ENCODE measurements at regions not wholly inside any gene's neighbourhood (a gene's known extent, or its start where the extent isn't known, plus 50 kb on each side); places are given as distances from the start of the nearest gene placed in this dataset.
A peak's percentile ranks its signal among the peaks of the same experiment; 100 is the strongest.

GRCh38 chr3:27560484-27561056 lies 76.4 kb upstream of the SLC4A7 start:
- no peak overlapping the region for H2AK5ac ChIP-seq (ENCODE audit: low read length, severe bottlenecking)
- H3K9me3 ChIP-seq (ENCODE audit: control insufficient read depth, low read length), result no peaks in the 10 kb centered on the region
- H3K36me3 ChIP-seq (ENCODE audit: control insufficient read depth in 1 of 2, insufficient read depth in 2 of 2, low read depth in 1 of 2, low read length in 2 of 2), result no peaks in the 10 kb centered on the region
- H2BK5ac ChIP-seq (ENCODE audit: low read depth, low read length, poor library complexity, severe bottlenecking), result no peak overlapping the region
- 79% methylated on average over 3 of the region's 11 CpGs for WGBS
- H3K4ac ChIP-seq (ENCODE audit: low read depth in 1 of 2, low read length in 2 of 2), result no peak overlapping the region
- no peak overlapping the region for H3K14ac ChIP-seq (ENCODE audit: low read length in 2 of 2)
- no peak overlapping the region for H2BK120ac ChIP-seq (ENCODE audit: low read depth, low read length)
- no peak for DNase-seq
- no peak overlapping the region for H4K8ac ChIP-seq (ENCODE audit: low read length)
- H3K4me1 ChIP-seq (ENCODE audit: control insufficient read depth, insufficient read depth, low read depth, low read length), result no peaks in the 10 kb centered on the region
- H2BK12ac ChIP-seq (ENCODE audit: low read length in 2 of 2), result no peak overlapping the region
- no peak overlapping the region for H2AFZ ChIP-seq (ENCODE audit: low read depth, low read length)
- no peaks in the 10 kb centered on the region for H3K79me1 ChIP-seq (replicated peaks; ENCODE audit: low read length, poor library complexity, severe bottlenecking)
- H3K4me3 ChIP-seq (ENCODE audit: insufficient read depth in 1 of 2, low read depth in 1 of 2, low read length in 2 of 2), result no peak overlapping the region
- H3K18ac ChIP-seq (ENCODE audit: low read depth in 1 of 2, low read length in 2 of 2), result no peak overlapping the region
- H3K23ac ChIP-seq (ENCODE audit: low read length in 2 of 2), result no peak overlapping the region
- H3K27ac ChIP-seq (ENCODE audit: low read length, poor library complexity, severe bottlenecking), result no peak overlapping the region
- H3K9ac ChIP-seq (ENCODE audit: low read length), result peak overlapping the region; percentile 32
- H4K91ac ChIP-seq (ENCODE audit: low read length), result no peak overlapping the region
- H2BK15ac ChIP-seq (ENCODE audit: low read depth, poor library complexity, severe bottlenecking), result no peak overlapping the region
- H3K27me3 ChIP-seq (ENCODE audit: control insufficient read depth in 1 of 2, insufficient read depth in 1 of 2, low read length in 2 of 2), result no peaks in the 10 kb centered on the region
- H3K4me2 ChIP-seq (ENCODE audit: low read length, poor library complexity, severe bottlenecking), result no peak overlapping the region

- no peaks in the 10 kb centered on the region for H3K79me1 ChIP-seq (replicated peaks; ENCODE audit: low read length, poor library complexity, severe bottlenecking)
- H3K27ac ChIP-seq (ENCODE audit: low read length, poor library complexity, severe bottlenecking), result no peak overlapping the region
- H3K4me2 ChIP-seq (ENCODE audit: low read length, poor library complexity, severe bottlenecking), result no peak overlapping the region
- no peak overlapping the region for H2AFZ ChIP-seq (ENCODE audit: low read depth, low read length)
- no peak overlapping the region for H3K4ac ChIP-seq (ENCODE audit: low read depth in 1 of 2, low read length in 2 of 2)
- no peak overlapping the region for H3K14ac ChIP-seq (ENCODE audit: low read length in 2 of 2)
- no peaks in the 10 kb centered on the region for H3K9me3 ChIP-seq (ENCODE audit: control insufficient read depth, low read length)
- no peak overlapping the region for H4K8ac ChIP-seq (ENCODE audit: low read length)
- H2AK5ac ChIP-seq (ENCODE audit: low read length, severe bottlenecking), result no peak overlapping the region
- no peak overlapping the region for H2BK5ac ChIP-seq (ENCODE audit: low read depth, low read length, poor library complexity, severe bottlenecking)
- H3K4me3 ChIP-seq (ENCODE audit: insufficient read depth in 1 of 2, low read depth in 1 of 2, low read length in 2 of 2), result no peak overlapping the region
- peak overlapping the region; percentile 32 for H3K9ac ChIP-seq (ENCODE audit: low read length)
- no peak overlapping the region for H2BK12ac ChIP-seq (ENCODE audit: low read length in 2 of 2)
- no peaks in the 10 kb centered on the region for H3K4me1 ChIP-seq (ENCODE audit: control insufficient read depth, insufficient read depth, low read depth, low read length)
- DNase-seq, result no peak
- no peak overlapping the region for H2BK15ac ChIP-seq (ENCODE audit: low read depth, poor library complexity, severe bottlenecking)
- 93% methylated on average over 5 of the region's 6 CpGs for WGBS
- H3K18ac ChIP-seq (ENCODE audit: low read depth in 1 of 2, low read length in 2 of 2), result no peak overlapping the region
- no peak overlapping the region for H3K23ac ChIP-seq (ENCODE audit: low read length in 2 of 2)
- no peak overlapping the region for H4K91ac ChIP-seq (ENCODE audit: low read length)
- no peak overlapping the region for H2BK120ac ChIP-seq (ENCODE audit: low read depth, low read length)
- no peaks in the 10 kb centered on the region for H3K36me3 ChIP-seq (ENCODE audit: control insufficient read depth in 1 of 2, insufficient read depth in 2 of 2, low read depth in 1 of 2, low read length in 2 of 2)
- H3K27me3 ChIP-seq (ENCODE audit: control insufficient read depth in 1 of 2, insufficient read depth in 1 of 2, low read length in 2 of 2), result no peaks in the 10 kb centered on the region
Measured at GRCh38 chr3:27559835-27560234, 75.7 kb upstream of the SLC4A7 start.

DNA sequence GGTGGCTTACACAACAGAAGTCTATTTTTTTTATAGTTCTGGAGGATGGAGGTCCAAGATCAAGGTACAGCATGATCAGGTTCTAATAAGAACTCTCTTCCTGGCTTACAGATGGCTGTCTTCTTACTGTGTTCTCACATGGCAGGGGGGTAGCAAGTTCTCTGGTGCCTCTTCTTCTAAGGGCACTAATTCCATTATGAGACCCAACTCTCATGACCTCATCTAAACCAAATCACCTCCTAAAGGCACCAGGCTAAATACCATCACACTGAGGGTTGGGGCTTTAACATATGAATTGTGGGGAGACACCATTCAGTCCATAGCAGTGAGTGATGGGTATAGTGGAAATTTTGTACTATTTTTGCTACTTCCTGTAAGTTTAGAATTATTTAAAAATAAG lies 75.2 kb upstream of the SLC4A7 start:
- H3K18ac ChIP-seq (ENCODE audit: low read depth in 1 of 2, low read length in 2 of 2), result no peak overlapping the region
- H3K4me3 ChIP-seq (ENCODE audit: insufficient read depth in 1 of 2, low read depth in 1 of 2, low read length in 2 of 2), result no peak overlapping the region
- H3K79me1 ChIP-seq (replicated peaks; ENCODE audit: low read length, poor library complexity, severe bottlenecking), result no peaks in the 10 kb centered on the region
- H2AK5ac ChIP-seq (ENCODE audit: low read length, severe bottlenecking), result no peak overlapping the region
- no peak overlapping the region for H3K23ac ChIP-seq (ENCODE audit: low read length in 2 of 2)
- H2BK12ac ChIP-seq (ENCODE audit: low read length in 2 of 2), result no peak overlapping the region
- no peaks in the 10 kb centered on the region for H3K36me3 ChIP-seq (ENCODE audit: control insufficient read depth in 1 of 2, insufficient read depth in 2 of 2, low read depth in 1 of 2, low read length in 2 of 2)
- peak overlapping the region; percentile 32 for H3K9ac ChIP-seq (ENCODE audit: low read length)
- H3K9me3 ChIP-seq (ENCODE audit: control insufficient read depth, low read length), result no peaks in the 10 kb centered on the region
- H3K4me1 ChIP-seq (ENCODE audit: control insufficient read depth, insufficient read depth, low read depth, low read length), result no peaks in the 10 kb centered on the region
- DNase-seq, result no peak
- no peak overlapping the region for H2BK120ac ChIP-seq (ENCODE audit: low read depth, low read length)
- no peak overlapping the region for H4K8ac ChIP-seq (ENCODE audit: low read length)
- H3K27ac ChIP-seq (ENCODE audit: low read length, poor library complexity, severe bottlenecking), result no peak overlapping the region
- no peak overlapping the region for H3K4ac ChIP-seq (ENCODE audit: low read depth in 1 of 2, low read length in 2 of 2)
- no peak overlapping the region for H3K4me2 ChIP-seq (ENCODE audit: low read length, poor library complexity, severe bottlenecking)
- H2AFZ ChIP-seq (ENCODE audit: low read depth, low read length), result no peak overlapping the region
- no peaks in the 10 kb centered on the region for H3K27me3 ChIP-seq (ENCODE audit: control insufficient read depth in 1 of 2, insufficient read depth in 1 of 2, low read length in 2 of 2)
- no peak overlapping the region for H4K91ac ChIP-seq (ENCODE audit: low read length)
- H2BK5ac ChIP-seq (ENCODE audit: low read depth, low read length, poor library complexity, severe bottlenecking), result no peak overlapping the region
- H3K14ac ChIP-seq (ENCODE audit: low read length in 2 of 2), result no peak overlapping the region
- no peak overlapping the region for H2BK15ac ChIP-seq (ENCODE audit: low read depth, poor library complexity, severe bottlenecking)

- Histone ChIP-seq H2BK12ac (ENCODE audit: low read length in 2 of 2) (no peak overlapping the region), H3K9me3 (ENCODE audit: control insufficient read depth, low read length) (no peaks in the 10 kb centered on the region), H3K4me2 (ENCODE audit: low read length, poor library complexity, severe bottlenecking) (no peak overlapping the region), H3K27ac (ENCODE audit: low read length, poor library complexity, severe bottlenecking) (no peak overlapping the region), H3K14ac (ENCODE audit: low read length in 2 of 2) (no peak overlapping the region), H3K79me1 (replicated peaks; ENCODE audit: low read length, poor library complexity, severe bottlenecking) (no peaks in the 10 kb centered on the region), H2AK5ac (ENCODE audit: low read length, severe bottlenecking) (peak overlapping the region; percentile 9), H2BK5ac (ENCODE audit: low read depth, low read length, poor library complexity, severe bottlenecking) (no peak overlapping the region), H3K4ac (ENCODE audit: low read depth in 1 of 2, low read length in 2 of 2) (no peak overlapping the region), H2AFZ (ENCODE audit: low read depth, low read length) (no peak overlapping the region), H3K4me1 (ENCODE audit: control insufficient read depth, insufficient read depth, low read depth, low read length) (peaks cover 2% of the 10 kb centered on the region), H2BK120ac (ENCODE audit: low read depth, low read length) (no peak overlapping the region), H3K23ac (ENCODE audit: low read length in 2 of 2) (no peak overlapping the region), H3K18ac (ENCODE audit: low read depth in 1 of 2, low read length in 2 of 2) (no peak overlapping the region), H3K27me3 (ENCODE audit: control insufficient read depth in 1 of 2, insufficient read depth in 1 of 2, low read length in 2 of 2) (no peaks in the 10 kb centered on the region), H4K8ac (ENCODE audit: low read length) (no peak overlapping the region), H3K9ac (ENCODE audit: low read length) (peak overlapping the region; percentile 80), H3K4me3 (ENCODE audit: insufficient read depth in 1 of 2, low read depth in 1 of 2, low read length in 2 of 2) (no peak overlapping the region), H3K36me3 (ENCODE audit: control insufficient read depth in 1 of 2, insufficient read depth in 2 of 2, low read depth in 1 of 2, low read length in 2 of 2) (no peaks in the 10 kb centered on the region), H4K91ac (ENCODE audit: low read length) (no peak overlapping the region), H2BK15ac (ENCODE audit: low read depth, poor library complexity, severe bottlenecking) (no peak overlapping the region)
- no peak for DNase-seq
- WGBS, result 100% methylated on average over 2 of the region's 2 CpGs
Measured at GRCh38 chr3:27557411-27557810, 73.2 kb upstream of the SLC4A7 start.
